BE2C (cell line): ENCODE measurements at regions not wholly inside any gene's neighbourhood (a gene's known extent, or its start where the extent isn't known, plus 50 kb on each side); places are given as distances from the start of the nearest gene placed in this dataset.

Source experiments
- DNase-seq: peaks from one replicate; pipeline ENCODE4 v3.0.0-alpha.2; 2020
- H3K27me3 ChIP-seq: fragments of 250-450 bp; sonication (Bioruptor Pico); 2 replicates; pipeline ENCODE4 v1.5.1; 2020; ENCODE audit warnings: mild to moderate bottlenecking
- H3K36me3 ChIP-seq: fragments of 250-450 bp; sonication (Bioruptor Pico); 2 replicates; pipeline ENCODE4 v1.5.1; 2020; ENCODE audit warnings: mild to moderate bottlenecking
- H3K4me1 ChIP-seq: fragments of 250-450 bp; sonication (Bioruptor Pico); 2 replicates; pipeline ENCODE4 v1.5.1; 2020
- H3K4me3 ChIP-seq: 2 replicates; pipeline ENCODE4 v1.5.1; 2011; ENCODE audit warnings: low read depth, low read length
- H3K9me3 ChIP-seq: fragments of 250-450 bp; sonication (Bioruptor Pico); 2 replicates; pipeline ENCODE4 v1.5.1; 2020
- TF ChIP-seq, protein P1 (sequence below): IDR thresholded peaks from 2 replicates; pipeline ENCODE4 v1.5.1; 2012; ENCODE audit warnings: mild to moderate bottlenecking, low read depth, low read length

DNA sequence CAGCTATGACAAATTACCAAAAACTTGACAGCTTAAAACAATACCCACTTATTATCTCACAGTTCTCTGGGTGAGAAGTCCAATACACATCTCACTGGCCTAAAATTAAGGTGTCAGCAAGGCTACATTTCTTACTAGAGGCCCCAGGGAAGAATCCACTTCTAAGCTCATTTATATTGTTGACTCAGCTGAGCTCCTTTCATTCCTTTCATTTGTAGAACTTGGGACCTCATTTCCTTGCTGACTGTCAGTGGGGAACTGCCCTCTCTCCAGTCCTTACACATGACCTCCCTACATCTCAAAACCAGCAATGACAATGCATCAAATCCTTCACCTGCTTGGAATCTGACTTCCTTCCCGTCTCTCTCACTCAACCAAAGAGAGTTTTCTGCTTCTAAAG is 240.3 kb downstream of the IPMK start:
- Histone ChIP-seq H3K27me3 (no peaks in the 10 kb centered on the region), H3K36me3 (no peaks in the 10 kb centered on the region), H3K4me1 (no peaks in the 10 kb centered on the region), H3K4me3 (no peak overlapping the region), H3K9me3 (no peaks in the 10 kb centered on the region)
- TF ChIP-seq, protein P1, sequence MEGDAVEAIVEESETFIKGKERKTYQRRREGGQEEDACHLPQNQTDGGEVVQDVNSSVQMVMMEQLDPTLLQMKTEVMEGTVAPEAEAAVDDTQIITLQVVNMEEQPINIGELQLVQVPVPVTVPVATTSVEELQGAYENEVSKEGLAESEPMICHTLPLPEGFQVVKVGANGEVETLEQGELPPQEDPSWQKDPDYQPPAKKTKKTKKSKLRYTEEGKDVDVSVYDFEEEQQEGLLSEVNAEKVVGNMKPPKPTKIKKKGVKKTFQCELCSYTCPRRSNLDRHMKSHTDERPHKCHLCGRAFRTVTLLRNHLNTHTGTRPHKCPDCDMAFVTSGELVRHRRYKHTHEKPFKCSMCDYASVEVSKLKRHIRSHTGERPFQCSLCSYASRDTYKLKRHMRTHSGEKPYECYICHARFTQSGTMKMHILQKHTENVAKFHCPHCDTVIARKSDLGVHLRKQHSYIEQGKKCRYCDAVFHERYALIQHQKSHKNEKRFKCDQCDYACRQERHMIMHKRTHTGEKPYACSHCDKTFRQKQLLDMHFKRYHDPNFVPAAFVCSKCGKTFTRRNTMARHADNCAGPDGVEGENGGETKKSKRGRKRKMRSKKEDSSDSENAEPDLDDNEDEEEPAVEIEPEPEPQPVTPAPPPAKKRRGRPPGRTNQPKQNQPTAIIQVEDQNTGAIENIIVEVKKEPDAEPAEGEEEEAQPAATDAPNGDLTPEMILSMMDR, result no peak
- no peak for DNase-seq

DNA sequence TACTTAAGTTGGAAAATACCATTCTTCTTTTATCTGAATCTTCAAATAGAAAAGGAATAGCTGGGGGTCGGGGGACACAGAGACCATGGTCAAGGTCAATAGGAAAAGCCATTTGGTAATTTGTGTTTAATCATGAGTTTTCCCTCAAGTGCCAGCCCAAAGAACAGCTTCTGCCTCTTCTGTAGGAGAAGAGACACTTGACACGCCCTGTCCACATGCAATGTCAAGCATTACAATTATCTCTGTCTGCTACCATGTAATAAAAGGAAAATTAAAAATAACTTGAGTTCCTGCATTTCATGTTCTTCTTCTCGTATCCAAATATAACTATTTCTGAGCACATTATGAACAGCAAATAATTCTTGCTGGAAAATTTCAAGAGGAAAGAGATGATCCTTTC is 241.7 kb downstream of the IPMK start:
- no peak overlapping the region for H3K4me3 ChIP-seq
- DNase-seq, result no peak
- H3K4me1 ChIP-seq, result no peaks in the 10 kb centered on the region
- H3K9me3 ChIP-seq, result no peaks in the 10 kb centered on the region
- no peaks in the 10 kb centered on the region for H3K36me3 ChIP-seq
- TF ChIP-seq, protein P1, result no peak
- H3K27me3 ChIP-seq, result no peaks in the 10 kb centered on the region

GRCh38 chr10:58023341-58024073 is 244.2 kb downstream of the IPMK start:
- TF ChIP-seq, protein P1, result no peak
- H3K9me3 ChIP-seq, result no peaks in the 10 kb centered on the region
- no peaks in the 10 kb centered on the region for H3K36me3 ChIP-seq
- no peaks in the 10 kb centered on the region for H3K27me3 ChIP-seq
- H3K4me3 ChIP-seq, result no peak overlapping the region
- H3K4me1 ChIP-seq, result no peaks in the 10 kb centered on the region
- no peak for DNase-seq

- no peaks in the 10 kb centered on the region for H3K4me1 ChIP-seq
- DNase-seq, result no peak
- no peak overlapping the region for H3K4me3 ChIP-seq
- H3K27me3 ChIP-seq, result no peaks in the 10 kb centered on the region
- H3K36me3 ChIP-seq, result no peaks in the 10 kb centered on the region
- TF ChIP-seq, protein P1, result no peak
- H3K9me3 ChIP-seq, result no peaks in the 10 kb centered on the region
Observed at GRCh38 chr10:58019863-58020537, 247.7 kb downstream of the IPMK start.

DNA sequence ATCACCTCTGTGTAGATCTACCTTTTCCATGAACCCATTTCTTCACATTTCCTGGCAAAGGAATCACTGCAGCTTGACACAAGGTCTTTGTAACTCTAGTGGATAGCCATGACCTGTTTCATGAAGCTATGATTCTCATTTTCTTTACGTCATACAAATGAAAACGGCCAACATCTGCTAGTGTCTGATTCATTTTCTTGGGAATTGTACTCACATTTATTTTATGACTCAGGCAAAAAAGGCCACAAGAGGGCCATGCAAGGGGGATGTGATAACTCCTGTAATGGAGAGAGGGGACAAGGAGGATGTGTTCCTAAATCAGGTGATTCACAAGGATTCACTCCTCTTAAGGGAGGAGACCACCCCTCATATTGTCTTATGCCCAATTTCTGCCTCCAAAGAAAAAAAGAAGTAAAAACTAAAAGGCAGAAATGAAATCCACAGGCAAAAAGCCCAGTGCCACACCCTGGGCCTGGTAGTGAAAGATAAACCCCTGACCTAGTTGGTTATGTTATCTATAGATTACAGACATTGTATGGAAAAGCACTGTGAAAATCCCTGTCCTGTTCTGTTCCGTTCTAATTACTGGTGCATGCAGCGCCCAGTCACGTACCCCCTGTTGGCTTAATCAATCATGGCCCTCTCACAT is 249.9 kb downstream of the IPMK start:
- DNase-seq, result no peak
- Histone ChIP-seq H3K36me3 (no peaks in the 10 kb centered on the region), H3K4me1 (no peaks in the 10 kb centered on the region), H3K4me3 (no peak overlapping the region), H3K27me3 (no peaks in the 10 kb centered on the region), H3K9me3 (no peaks in the 10 kb centered on the region)
- TF ChIP-seq, protein P1, result no peak; the same call in 1 of the 2 replicates

DNA sequence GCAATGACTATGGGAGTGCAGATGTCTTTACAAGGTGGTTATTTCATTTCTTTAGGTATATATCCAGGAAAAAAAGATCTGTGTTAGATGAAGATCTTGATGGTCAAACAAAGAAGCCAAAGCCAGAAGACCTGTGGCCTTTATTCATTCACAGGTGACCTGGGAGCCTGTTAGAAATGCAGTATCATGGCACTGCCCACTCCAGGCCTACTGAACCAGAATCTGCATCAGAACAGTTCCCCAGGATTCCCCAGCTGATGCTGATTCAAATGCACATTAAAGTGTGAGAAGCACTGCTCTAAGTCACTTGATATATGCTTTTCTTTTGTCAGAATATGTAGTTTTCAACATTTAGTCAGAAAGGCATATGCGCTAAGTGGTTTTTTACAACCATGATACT is 251.1 kb downstream of the IPMK start:
- Histone ChIP-seq H3K27me3 (no peaks in the 10 kb centered on the region), H3K4me3 (no peak overlapping the region), H3K9me3 (no peaks in the 10 kb centered on the region), H3K36me3 (no peaks in the 10 kb centered on the region), H3K4me1 (no peaks in the 10 kb centered on the region)
- DNase-seq, result no peak
- TF ChIP-seq, protein P1, result no peak
